SK-N-SH (cell line): ENCODE measurements at regions not wholly inside any gene's neighbourhood (a gene's known extent, or its start where the extent isn't known, plus 50 kb on each side); places are given as distances from the start of the nearest gene placed in this dataset.
A peak's percentile ranks its signal among the peaks of the same experiment; 100 is the strongest.

Source experiments
- CTCF ChIA-PET: fragments of 300-600, 350-600 bp; formaldehyde crosslinking; extraction: SDS; loops from one replicate; lab custom pipeline; 2021; lab: Yijun Ruan, JAX
- POLR2A ChIA-PET: fragments of 350-600 bp; sonication (Branson Sonifier 250); formaldehyde crosslinking; extraction: SDS; loops from one replicate; lab custom pipeline; 2020; ENCODE audit warnings: antibody characterized with exemption, inconsistent platforms; lab: Yijun Ruan, JAX
- DNase-seq: peaks from one replicate; pipeline ENCODE4 v3.0.0; 2012
- H2AFZ ChIP-seq: fragments of 200-600 bp; sonication (generic); 2 replicates; pipeline ENCODE4 v1.8.1; 2016; ENCODE audit warnings: antibody characterized with exemption, mild to moderate bottlenecking, low read depth
- H3F3A ChIP-seq: fragments of 200-600 bp; sonication (generic); replicated peaks from 2 replicates; pipeline ENCODE3; 2016; ENCODE audit warnings: antibody characterized with exemption, mild to moderate bottlenecking; ENCODE audit not compliant: insufficient read depth
- H3K27ac ChIP-seq, 2 experiments: fragments of 200-500 bp in 1 of 2; fragments of 200-600 bp in 1 of 2; sonication (Bioruptor generic) in 1 of 2; sonication (generic), shearing (Covaris generic) in 1 of 2; 2 replicates each; pipeline versions ENCODE4 v1.5.1 to v1.6.1; 2014 to 2016; ENCODE audit warnings: low read depth in 2 of 2, inconsistent platforms in 1 of 2, low read length in 1 of 2, mild to moderate bottlenecking in 1 of 2, mixed read lengths in 1 of 2
- H3K27me3 ChIP-seq: fragments of 200-600 bp; sonication (generic), shearing (Covaris generic); 2 replicates; pipeline ENCODE4 v1.6.1; 2016; ENCODE audit warnings: mixed run types; ENCODE audit not compliant: insufficient read depth
- H3K36me3 ChIP-seq, 2 experiments: fragments of 200-500 bp in 1 of 2; fragments of 200-600 bp in 1 of 2; sonication (Bioruptor generic) in 1 of 2; sonication (generic) in 1 of 2; replicated peaks in 1 of 2; 2 replicates each; pipeline versions ENCODE3 to v1.5.1; 2014 to 2016; ENCODE audit warnings: low read length in 1 of 2, mild to moderate bottlenecking in 1 of 2; ENCODE audit not compliant: insufficient read depth in 2 of 2, control insufficient read depth in 1 of 2
- H3K4me1 ChIP-seq, 2 experiments: fragments of 200-500 bp in 1 of 2; fragments of 200-600 bp in 1 of 2; sonication (Bioruptor generic) in 1 of 2; sonication (generic), shearing (Covaris generic) in 1 of 2; 2 replicates each; pipeline versions ENCODE4 v1.5.1 to v1.6.1; 2014 to 2016; ENCODE audit warnings: low read depth in 1 of 2, low read length in 1 of 2, mixed run types in 1 of 2; ENCODE audit not compliant: insufficient read depth in 2 of 2, control insufficient read depth in 1 of 2
- H3K4me2 ChIP-seq: fragments of 200-600 bp; sonication (generic), shearing (Covaris generic); 2 replicates; pipeline ENCODE4 v1.6.1; 2017; ENCODE audit warnings: mixed run types
- H3K4me3 ChIP-seq, 2 experiments: fragments of 200-500 bp in 1 of 2; fragments of 200-600 bp in 1 of 2; sonication (Bioruptor generic) in 1 of 2; sonication (generic), shearing (Covaris generic) in 1 of 2; 2 replicates each; pipeline versions ENCODE4 v1.5.1 to v1.8.1; 2014 to 2016; ENCODE audit warnings: low read depth in 2 of 2, inconsistent platforms in 1 of 2, low read length in 1 of 2, mild to moderate bottlenecking in 1 of 2, mixed read lengths in 1 of 2, moderate library complexity in 1 of 2
- H3K79me2 ChIP-seq: fragments of 200-600 bp; sonication (generic); 2 replicates; pipeline ENCODE4 v1.8.1; 2017; ENCODE audit warnings: mild to moderate bottlenecking; ENCODE audit not compliant: insufficient read depth
- H3K9ac ChIP-seq: fragments of 200-600 bp; sonication (generic); 2 replicates; pipeline ENCODE4 v1.6.1; 2017; ENCODE audit warnings: mixed run types
- H3K9me2 ChIP-seq: fragments of 200-600 bp; sonication (generic); 2 replicates; pipeline ENCODE4 v1.6.1; 2017; ENCODE audit warnings: mixed run types
- H3K9me3 ChIP-seq: fragments of 200-600 bp; sonication (generic); 2 replicates; pipeline ENCODE4 v1.6.1; 2017; ENCODE audit warnings: mixed run types, mild to moderate bottlenecking, moderate library complexity
- H4K20me1 ChIP-seq: fragments of 200-600 bp; sonication (generic); 2 replicates; pipeline ENCODE4 v1.6.1; 2017; ENCODE audit warnings: mild to moderate bottlenecking, mixed run types; ENCODE audit not compliant: insufficient read depth
- CTCF ChIP-seq: fragments of 200-600 bp; sonication (generic); IDR thresholded peaks from 2 replicates; pipeline ENCODE4 v1.6.1; 2017; ENCODE audit warnings: antibody characterized with exemption, mild to moderate bottlenecking, moderate library complexity
- EP300 ChIP-seq, 2 experiments: IDR thresholded peaks; 2 replicates each; pipeline versions ENCODE4 v1.4.0 to v1.6.1; 2012; ENCODE audit warnings: borderline replicate concordance in 1 of 2, low read depth in 1 of 2, low read length in 1 of 2
- EZH2phosphoT487 ChIP-seq: fragments of 200-600 bp; sonication (generic); IDR thresholded peaks from 2 replicates; pipeline ENCODE4 v1.6.1; 2017; ENCODE audit warnings: low read depth, mixed run types, mild to moderate bottlenecking, antibody characterized with exemption, moderate library complexity, borderline replicate concordance
- FOXJ3 ChIP-seq: sonication (generic); formaldehyde crosslinking; IDR thresholded peaks from 2 replicates; pipeline ENCODE4 v1.5.1; 2020; ENCODE audit warnings: mild to moderate bottlenecking, missing genetic modification reagents
- GABPA ChIP-seq: IDR thresholded peaks from 2 replicates; pipeline ENCODE4 v1.4.0; 2012; ENCODE audit warnings: low read depth, mild to moderate bottlenecking
- MEF2A ChIP-seq: IDR thresholded peaks from 2 replicates; pipeline ENCODE4 v1.4.0; 2012; ENCODE audit warnings: low read depth, borderline replicate concordance
- MXI1 ChIP-seq: IDR thresholded peaks from 2 replicates; pipeline ENCODE4 v1.6.1; 2012; ENCODE audit warnings: mild to moderate bottlenecking, low read depth, low read length, improper control_type of control experiment
- POLR2AphosphoS5 ChIP-seq: IDR thresholded peaks from 2 replicates; pipeline ENCODE4 v1.6.1; 2012; ENCODE audit warnings: low read depth, low read length
- RAD21 ChIP-seq: IDR thresholded peaks from 2 replicates; pipeline ENCODE4 v1.6.1; 2012; ENCODE audit warnings: mild to moderate bottlenecking, low read length
- RCOR1 ChIP-seq: fragments of 150-350 bp; IDR thresholded peaks from 2 replicates; pipeline ENCODE4 v1.6.1; 2017; ENCODE audit warnings: antibody characterized with exemption, low read length
- RFX5 ChIP-seq: IDR thresholded peaks from 2 replicates; pipeline ENCODE4 v1.6.1; 2012; ENCODE audit warnings: mild to moderate bottlenecking, improper control_type of control experiment, low read length
- SIN3A ChIP-seq: IDR thresholded peaks from 2 replicates; pipeline ENCODE4 v1.6.1; 2012; ENCODE audit warnings: low read depth, mild to moderate bottlenecking, low read length, moderate library complexity, borderline replicate concordance
- TAF1 ChIP-seq: IDR thresholded peaks from 2 replicates; pipeline ENCODE4 v1.6.1; 2012; ENCODE audit warnings: low read depth, mild to moderate bottlenecking, low read length, moderate library complexity, borderline replicate concordance
- YY1 ChIP-seq: IDR thresholded peaks from 2 replicates; pipeline ENCODE4 v1.4.0; 2012; ENCODE audit warnings: low read depth, mild to moderate bottlenecking
- WGBS: methylation state at CpG from one replicate; pipeline ENCODE4 v1.1.6; 2017; ENCODE audit warnings: low lambda C conversion rate; 5-methylcytosine and 5-hydroxymethylcytosine counted together
- TF ChIP-seq, protein P1 (sequence below): fragments of 150-350 bp; IDR thresholded peaks from 2 replicates; pipeline ENCODE4 v1.6.1; 2016; ENCODE audit warnings: mild to moderate bottlenecking, low read depth, low read length
- TF ChIP-seq, protein P2 (sequence below): IDR thresholded peaks from 2 replicates; pipeline ENCODE4 v1.4.0; 2012; ENCODE audit warnings: low read depth, borderline replicate concordance
- TF ChIP-seq, protein P3 (sequence below): IDR thresholded peaks from 2 replicates; pipeline ENCODE4 v1.4.0; 2012; ENCODE audit warnings: low read depth, borderline replicate concordance
- TF ChIP-seq, protein P4 (sequence below): fragments of 150-350 bp; IDR thresholded peaks from 2 replicates; pipeline ENCODE4 v1.6.1; 2017; ENCODE audit warnings: antibody characterized with exemption, low read length, low read depth, borderline replicate concordance

DNA sequence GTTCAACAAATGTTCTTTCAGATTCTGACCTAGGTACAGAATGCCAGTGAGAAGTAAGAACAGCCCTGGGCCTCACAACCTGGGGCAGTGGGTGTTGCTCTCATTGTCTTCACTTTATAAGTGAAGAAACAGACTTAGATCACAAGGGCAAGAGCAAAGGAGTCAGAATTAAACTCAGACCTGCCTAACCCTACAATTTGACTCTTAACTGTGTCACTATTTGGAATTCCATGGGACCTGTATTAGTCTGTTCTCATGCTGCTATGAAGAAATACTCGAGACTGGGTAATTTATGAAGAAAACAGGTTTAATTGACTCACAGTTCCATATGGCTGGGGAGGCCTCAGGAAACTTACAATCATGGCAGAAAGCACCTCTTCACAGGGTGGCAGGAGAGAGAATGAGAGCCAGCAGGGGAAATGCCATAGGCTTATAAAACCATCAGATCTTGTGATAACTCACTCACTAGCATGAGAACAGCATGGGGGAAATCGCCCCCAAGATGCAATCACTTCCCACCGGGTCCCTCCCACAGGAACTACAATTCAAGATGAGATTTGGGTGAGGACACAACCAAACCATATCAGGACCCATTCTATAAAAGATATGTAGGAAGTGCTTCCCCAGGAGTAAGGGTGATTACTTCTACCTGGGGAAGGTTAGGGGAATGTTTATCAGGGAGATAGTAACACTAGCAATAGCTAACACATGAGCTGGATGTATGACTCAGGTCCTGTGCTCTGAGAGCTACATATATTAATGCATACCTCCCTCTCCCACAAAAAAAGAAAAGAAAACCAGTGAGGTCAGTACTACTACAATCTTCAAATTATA lies 270.1 kb downstream of the SOX9 start (continued):
- TF ChIP-seq MEF2A (0 out of 2 replicates have a peak, but pooled peaks have one; percentile 44), RCOR1 (no peak), FOXJ3 (no peak), TAF1 (no peak), YY1 (no peak), GABPA (no peak)
- TF ChIP-seq, protein P1, sequence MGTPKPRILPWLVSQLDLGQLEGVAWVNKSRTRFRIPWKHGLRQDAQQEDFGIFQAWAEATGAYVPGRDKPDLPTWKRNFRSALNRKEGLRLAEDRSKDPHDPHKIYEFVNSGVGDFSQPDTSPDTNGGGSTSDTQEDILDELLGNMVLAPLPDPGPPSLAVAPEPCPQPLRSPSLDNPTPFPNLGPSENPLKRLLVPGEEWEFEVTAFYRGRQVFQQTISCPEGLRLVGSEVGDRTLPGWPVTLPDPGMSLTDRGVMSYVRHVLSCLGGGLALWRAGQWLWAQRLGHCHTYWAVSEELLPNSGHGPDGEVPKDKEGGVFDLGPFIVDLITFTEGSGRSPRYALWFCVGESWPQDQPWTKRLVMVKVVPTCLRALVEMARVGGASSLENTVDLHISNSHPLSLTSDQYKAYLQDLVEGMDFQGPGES, result no peak
- TF ChIP-seq, protein P2, sequence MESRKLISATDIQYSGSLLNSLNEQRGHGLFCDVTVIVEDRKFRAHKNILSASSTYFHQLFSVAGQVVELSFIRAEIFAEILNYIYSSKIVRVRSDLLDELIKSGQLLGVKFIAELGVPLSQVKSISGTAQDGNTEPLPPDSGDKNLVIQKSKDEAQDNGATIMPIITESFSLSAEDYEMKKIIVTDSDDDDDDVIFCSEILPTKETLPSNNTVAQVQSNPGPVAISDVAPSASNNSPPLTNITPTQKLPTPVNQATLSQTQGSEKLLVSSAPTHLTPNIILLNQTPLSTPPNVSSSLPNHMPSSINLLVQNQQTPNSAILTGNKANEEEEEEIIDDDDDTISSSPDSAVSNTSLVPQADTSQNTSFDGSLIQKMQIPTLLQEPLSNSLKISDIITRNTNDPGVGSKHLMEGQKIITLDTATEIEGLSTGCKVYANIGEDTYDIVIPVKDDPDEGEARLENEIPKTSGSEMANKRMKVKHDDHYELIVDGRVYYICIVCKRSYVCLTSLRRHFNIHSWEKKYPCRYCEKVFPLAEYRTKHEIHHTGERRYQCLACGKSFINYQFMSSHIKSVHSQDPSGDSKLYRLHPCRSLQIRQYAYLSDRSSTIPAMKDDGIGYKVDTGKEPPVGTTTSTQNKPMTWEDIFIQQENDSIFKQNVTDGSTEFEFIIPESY, result peak; percentile 76; the same call in 1 of the 2 replicates

DNA sequence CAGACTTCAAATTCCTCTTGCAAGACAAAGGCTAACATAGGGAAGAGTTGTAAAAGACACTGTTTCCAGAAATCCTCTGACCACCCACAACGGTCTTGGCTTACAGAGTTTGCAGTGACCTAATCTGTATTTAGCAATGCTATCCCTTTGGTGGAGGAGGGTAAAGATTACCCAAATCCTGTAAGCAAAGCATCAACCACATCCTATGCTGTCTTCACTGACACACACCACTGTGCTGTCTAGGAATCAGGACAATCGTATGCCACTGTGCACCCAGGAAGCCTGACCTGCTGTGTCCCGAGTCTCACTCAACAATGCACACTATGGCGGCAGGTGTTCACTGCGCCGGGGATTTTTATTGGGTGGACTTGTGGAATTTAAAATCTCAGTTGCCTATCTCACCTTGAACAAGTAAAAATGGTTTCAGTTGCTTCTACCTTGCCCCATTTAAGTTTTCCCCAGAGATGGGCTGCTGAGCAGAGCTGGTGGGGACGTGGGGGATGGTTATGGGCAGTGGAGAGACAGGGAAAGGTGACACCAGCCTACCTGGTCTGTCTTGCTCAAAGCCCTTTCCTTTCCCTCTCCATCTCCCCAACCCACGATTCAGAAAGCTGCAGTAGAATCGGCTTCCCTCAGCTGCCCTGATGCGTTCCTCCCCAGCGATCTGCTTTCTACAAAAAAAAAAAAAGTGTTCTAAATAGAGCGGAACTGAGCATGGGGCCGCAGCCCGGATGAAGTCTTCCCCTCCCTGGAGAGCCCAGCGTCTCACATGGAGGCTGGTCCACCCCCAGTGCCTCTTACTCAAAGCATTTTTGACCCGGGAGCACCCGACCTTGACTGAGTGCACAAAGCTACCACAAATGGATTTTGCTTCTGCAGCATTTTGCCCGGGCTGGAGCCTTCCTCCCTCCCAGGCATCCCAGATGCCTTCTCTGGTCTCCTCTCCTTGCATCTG lies 271.5 kb downstream of the SOX9 start:
- POLR2A ChIA-PET, result no interaction called here
- TF ChIP-seq RAD21 (no peak), EZH2phosphoT487 (no peak), RCOR1 (no peak), FOXJ3 (no peak), RFX5 (no peak), EP300 (IDR thresholded peaks at IDR 0.05; ENCODE audit: borderline replicate concordance in 1 of 2, low read depth in 1 of 2, low read length in 1 of 2) (no peak), MEF2A (no peak), MXI1 (no peak), CTCF (no peak), SIN3A (no peak), POLR2AphosphoS5 (no peak)
- TF ChIP-seq, protein P3, sequence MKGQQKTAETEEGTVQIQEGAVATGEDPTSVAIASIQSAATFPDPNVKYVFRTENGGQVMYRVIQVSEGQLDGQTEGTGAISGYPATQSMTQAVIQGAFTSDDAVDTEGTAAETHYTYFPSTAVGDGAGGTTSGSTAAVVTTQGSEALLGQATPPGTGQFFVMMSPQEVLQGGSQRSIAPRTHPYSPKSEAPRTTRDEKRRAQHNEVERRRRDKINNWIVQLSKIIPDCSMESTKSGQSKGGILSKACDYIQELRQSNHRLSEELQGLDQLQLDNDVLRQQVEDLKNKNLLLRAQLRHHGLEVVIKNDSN, result no peak
- TF ChIP-seq, protein P1, result no peak
- TF ChIP-seq, protein P4, sequence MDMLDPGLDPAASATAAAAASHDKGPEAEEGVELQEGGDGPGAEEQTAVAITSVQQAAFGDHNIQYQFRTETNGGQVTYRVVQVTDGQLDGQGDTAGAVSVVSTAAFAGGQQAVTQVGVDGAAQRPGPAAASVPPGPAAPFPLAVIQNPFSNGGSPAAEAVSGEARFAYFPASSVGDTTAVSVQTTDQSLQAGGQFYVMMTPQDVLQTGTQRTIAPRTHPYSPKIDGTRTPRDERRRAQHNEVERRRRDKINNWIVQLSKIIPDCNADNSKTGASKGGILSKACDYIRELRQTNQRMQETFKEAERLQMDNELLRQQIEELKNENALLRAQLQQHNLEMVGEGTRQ, result no peak

More for the DNA sequence above, 271.5 kb downstream of the SOX9 start:
- no peaks in the 10 kb centered on the region for H3K36me3 ChIP-seq
- peak overlapping the region; percentile 59 for H3K9ac ChIP-seq
- WGBS, result 92% methylated on average over 18 of the region's 18 CpGs
- CTCF ChIA-PET, result interaction anchor here (0.6 to 1.3 kb wide), 4 partner anchors 11 to 40 kb away, joined by 3 to 4 read pairs (median 4); no protein-coding TSS in a partner anchor
- no peaks in the 10 kb centered on the region for H3K9me2 ChIP-seq
- DNase-seq, result no peak
- H3K79me2 ChIP-seq, result no peaks in the 10 kb centered on the region
- no peaks in the 10 kb centered on the region for H3K27me3 ChIP-seq
- H3K4me3 ChIP-seq, result no peak overlapping the region
- H3F3A ChIP-seq, result peaks cover 34% of the 10 kb centered on the region
- H4K20me1 ChIP-seq, result no peaks in the 10 kb centered on the region
- no peak overlapping the region for H2AFZ ChIP-seq
- no peaks in the 10 kb centered on the region for H3K9me3 ChIP-seq
- peak overlapping the region in 1 of 2 experiments; percentile 93; a peak in 2 of 4 replicates for H3K27ac ChIP-seq
- H3K4me2 ChIP-seq, result peak overlapping the region; percentile 53
- peaks cover 4 to 61% of the 10 kb centered on the region in 2 experiments; a peak in 3 of 4 replicates for H3K4me1 ChIP-seq
